HG02852 (cell line): ENCODE measurements at regions not wholly inside any gene's neighbourhood (a gene's known extent, or its start where the extent isn't known, plus 50 kb on each side); places are given as distances from the start of the nearest gene placed in this dataset.
"Not testable (repeated sequence)": the region's sequence is repeated elsewhere in the genome, so short reads cannot be mapped to it uniquely, and the experiment has no call there.

ENCODE experiments used
- ATAC-seq: cut with Tn5 transposase; IDR thresholded peaks from one replicate; pipeline ENCODE4 v1.9.1; 2021; ENCODE audit warnings: mild to moderate bottlenecking, moderate library complexity; ENCODE audit not compliant: unreplicated experiment

- not testable (repeated sequence) for ATAC-seq
Observed at GRCh38 chr6:85212794-85213193, 237.1 kb upstream of the NT5E start.

DNA sequence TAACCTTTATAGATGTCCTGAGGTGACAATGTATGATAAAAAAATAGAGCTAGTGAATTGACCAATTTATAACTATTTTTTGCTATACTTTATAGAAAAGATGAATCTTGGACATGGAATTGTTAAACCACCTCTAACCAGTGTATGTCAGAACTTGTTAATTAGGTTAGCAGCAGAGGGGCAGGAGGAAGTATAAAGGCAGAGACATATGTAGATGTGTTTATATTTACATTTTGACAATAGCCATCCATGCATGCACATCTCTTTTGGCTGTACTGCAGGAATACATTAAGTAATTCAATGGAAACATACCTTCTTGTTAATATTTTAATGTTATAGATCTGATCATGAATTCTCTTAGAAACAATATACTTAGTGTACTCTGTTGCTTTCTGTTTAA is 254.6 kb upstream of the NT5E start:
- no peak for ATAC-seq

GRCh38 chr6:85193339-85193738 is 256.5 kb upstream of the NT5E start:
- no peak for ATAC-seq

GRCh38 chr6:85192596-85192995 is 257.3 kb upstream of the NT5E start:
- no peak for ATAC-seq

DNA sequence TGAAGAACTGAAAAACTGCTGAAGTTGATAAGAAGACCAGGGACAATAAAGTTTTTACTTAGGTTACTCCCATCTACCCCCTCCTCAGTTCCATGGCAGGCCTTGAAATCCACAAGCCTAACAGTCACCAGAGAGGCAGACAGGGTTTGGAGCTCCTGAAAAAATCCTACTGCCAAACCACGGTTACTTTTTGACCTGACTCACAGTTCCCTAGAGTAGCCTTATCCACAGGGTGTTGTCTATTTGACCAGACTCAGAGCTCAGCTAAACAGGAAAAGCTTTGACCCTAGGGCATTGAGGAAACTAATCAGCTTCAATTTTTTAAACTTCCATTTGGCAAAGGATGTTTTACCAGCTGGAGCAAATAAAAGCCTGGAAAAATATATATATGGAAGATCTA is 257.7 kb upstream of the NT5E start:
- ATAC-seq = no peak

GRCh38 chr6:85191656-85192055 is 258.2 kb upstream of the NT5E start:
- ATAC-seq = no peak

- ATAC-seq = no peak
Observed at GRCh38 chr6:85186546-85187175, 263.2 kb upstream of the NT5E start.

GRCh38 chr6:85185977-85186376 is 263.9 kb upstream of the NT5E start:
- no peak for ATAC-seq

- ATAC-seq = no peak
Observed at GRCh38 chr6:85183841-85184240, 266.0 kb upstream of the NT5E start.

DNA sequence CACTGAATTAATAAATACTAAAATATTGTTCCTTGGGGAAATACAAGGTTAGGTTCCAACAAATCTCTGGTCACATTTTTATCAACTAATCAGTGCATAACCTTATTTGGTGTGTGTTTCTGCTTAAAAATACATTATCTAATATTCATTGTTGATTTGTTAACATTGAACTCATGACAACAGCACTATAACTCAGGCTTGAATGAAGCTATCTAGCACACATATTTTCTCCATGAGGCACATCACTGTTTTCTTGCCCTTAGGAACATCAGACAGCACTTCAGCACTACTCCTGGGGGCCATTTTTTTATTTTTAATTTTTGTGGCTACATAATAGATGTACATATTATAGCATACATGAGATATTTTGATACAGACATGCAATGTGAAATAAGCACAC is 277.2 kb upstream of the NT5E start:
- no peak for ATAC-seq

DNA sequence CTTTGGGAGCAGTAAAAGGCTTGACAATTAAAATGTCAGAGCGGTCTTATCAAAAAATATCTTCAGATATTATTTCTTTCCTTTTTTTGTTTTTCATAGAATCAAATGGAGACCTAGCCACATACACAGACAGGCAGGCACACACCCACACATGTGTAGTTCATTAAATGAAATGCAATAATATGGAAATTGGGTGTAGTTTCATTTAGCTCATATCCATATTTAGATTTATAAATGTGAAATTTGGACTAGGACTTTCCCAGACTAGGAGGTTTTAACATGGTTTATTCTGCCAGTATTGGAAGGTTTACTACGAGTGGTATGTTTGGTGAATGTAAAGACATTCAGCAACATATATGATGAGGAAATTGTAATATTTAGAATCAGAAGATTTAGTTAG is 277.7 kb upstream of the NT5E start:
- ATAC-seq = no peak

DNA sequence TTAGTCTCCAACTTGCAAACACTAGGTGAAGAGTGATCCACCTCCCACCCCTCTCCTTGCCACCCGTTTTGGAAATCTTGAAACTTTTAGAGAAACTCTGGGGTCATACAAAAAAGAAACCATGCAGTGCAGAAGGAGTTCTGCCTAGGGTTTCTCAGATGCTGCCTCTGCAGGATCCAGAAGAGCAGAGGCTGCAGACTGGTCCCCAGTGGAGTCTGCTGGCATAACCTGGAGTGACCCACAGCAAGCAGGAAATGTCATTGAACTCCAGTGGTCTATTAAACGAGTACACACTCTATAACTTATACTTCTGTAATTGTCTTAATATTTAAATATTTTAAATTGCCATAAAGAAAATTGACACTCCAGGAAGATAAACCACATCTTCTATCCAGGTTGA is 280.7 kb upstream of the NT5E start:
- ATAC-seq = no peak

DNA sequence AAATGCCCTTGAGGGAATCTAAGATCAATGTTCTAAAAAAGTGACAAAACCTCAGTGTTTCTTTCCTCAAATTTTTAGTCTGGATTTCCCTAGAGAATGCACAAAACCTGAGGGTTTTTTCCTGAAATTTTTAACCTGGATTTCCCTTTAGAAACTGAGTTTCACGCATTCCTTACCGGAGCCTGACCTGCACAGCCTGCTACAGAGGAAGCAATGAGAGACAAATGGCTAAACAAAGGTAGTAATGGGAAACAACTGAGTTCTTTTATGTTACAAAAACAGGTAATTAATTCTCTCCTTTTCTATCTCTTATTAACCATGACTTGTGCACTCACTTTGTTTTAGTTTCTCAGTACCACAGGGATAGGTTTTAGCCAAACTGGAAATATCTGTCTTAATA is 281.7 kb upstream of the NT5E start:
- no peak for ATAC-seq

- no peak for ATAC-seq
Observed at GRCh38 chr6:85166114-85166741, 283.7 kb upstream of the NT5E start.

DNA sequence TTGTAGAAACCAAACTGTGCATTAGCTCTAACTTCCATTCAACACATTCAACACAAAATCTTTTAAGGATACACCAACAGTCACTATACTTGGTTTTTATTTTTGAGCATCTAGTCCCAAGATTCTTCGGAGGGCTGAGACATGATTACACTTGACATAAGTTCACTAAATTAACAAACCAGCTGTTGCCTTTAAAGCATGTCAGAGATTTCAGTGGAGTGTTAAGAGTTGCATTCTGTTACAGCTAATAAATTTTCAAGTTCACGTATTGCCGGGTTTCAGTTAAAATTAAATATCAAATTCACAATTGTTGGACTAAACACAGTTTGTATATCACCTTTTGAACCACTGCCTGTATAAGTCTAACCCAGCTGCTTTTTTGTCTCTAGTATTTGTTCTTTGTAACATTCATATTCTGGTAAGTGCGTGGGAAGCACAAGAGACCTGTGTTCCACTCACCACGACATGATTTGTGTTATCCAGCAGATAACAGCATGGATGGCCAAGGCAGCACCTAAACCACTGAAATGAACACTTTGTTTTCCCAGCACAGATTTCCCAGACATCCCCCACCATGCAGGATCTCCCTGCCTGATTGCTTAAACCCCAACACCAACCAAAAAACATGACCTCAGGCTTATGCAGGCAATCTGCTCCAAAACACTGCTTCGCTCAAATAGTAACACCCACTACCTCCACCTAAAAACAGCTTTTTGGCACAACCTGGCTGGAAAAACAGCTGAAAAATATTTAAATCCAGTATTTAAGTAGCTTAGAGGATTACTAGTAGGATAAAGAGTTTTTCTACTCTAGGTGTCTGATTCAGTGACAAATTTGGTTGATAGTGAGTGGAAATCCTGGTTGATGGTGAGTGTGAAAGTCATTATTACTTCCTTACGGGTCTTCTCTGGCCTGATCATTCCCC is 286.5 kb upstream of the NT5E start:
- no peak for ATAC-seq

DNA sequence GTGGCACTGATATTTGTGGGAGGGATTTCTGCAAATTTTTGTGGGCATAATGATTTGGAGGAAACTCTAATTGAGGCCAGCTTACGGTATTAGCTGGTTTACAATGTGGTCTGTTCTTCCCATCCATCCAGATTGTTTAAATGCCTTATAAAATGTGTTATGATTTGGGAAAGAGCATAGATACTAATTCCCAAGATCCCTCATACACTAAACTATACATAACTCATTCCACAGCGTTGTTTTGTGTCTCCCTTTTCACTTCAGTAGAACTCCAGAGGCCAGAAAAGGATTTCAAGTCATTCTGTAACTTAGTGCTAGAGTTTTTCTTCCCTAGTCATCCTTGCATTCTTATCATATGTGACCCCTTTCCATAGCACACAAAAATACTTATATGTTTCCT is 292.6 kb upstream of the NT5E start:
- ATAC-seq = no peak

DNA sequence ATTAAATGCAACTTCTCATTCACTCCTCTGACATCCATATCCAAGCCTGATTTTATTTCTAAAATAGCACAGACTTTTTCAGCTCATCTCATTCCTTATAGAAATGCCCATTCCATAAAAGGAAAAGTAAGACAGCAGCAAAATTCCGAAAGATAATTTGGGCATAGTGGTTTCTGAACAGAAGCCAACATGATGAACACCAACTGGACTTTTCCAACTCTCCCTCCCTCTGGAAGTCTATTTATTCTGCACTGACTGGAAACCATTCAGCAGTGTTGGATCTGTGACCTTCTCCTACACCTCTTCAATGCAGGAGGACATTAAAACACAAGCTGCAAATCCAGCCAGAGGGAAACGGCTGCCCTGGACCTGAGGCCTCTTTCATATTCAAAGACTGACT is 306.2 kb upstream of the NT5E start:
- no peak for ATAC-seq

GRCh38 chr6:85137865-85138264 is 312.0 kb upstream of the NT5E start:
- ATAC-seq = no peak

- no peak for ATAC-seq
Observed at GRCh38 chr6:85136310-85136709, 313.6 kb upstream of the NT5E start.

- ATAC-seq = no peak
Observed at GRCh38 chr6:85135376-85136094, 314.3 kb upstream of the NT5E start.

DNA sequence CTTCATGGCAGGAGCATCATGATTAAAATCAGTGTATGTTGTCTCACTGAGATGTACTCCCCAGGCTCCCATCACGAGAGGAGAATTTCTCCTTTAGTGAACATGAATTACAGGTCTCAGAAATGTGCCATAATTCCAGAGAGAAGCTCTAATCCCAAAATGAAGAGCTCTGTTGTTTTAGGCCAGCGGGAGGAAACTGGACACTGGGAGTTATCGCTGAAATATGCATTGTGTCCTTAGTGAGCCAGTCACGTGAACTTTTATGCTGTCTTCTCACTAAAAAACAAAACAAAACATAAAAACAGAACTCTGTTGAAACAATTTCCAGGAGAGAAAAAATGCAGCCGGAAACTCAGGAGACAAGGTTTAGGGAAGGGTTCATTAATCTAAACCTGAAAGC is 315.7 kb upstream of the NT5E start:
- ATAC-seq = no peak
